ENCODE measurements at regions not wholly inside any gene's neighbourhood (a gene's known extent, or its start where the extent isn't known, plus 50 kb on each side); places are given as distances from the start of the nearest gene placed in this dataset.

- DNase-seq, result no peak
- intact Hi-C loops (cut with DNase I), result no loop called here
Observed at GRCh38 chr10:61163403-61163802, 219.4 kb upstream of the RHOBTB1 start.

- intact Hi-C loops (cut with DNase I), result no loop called here
- DNase-seq, result no peak
Observed at GRCh38 chr10:61160253-61160652, 216.3 kb upstream of the RHOBTB1 start.

- intact Hi-C loops (cut with DNase I), result no loop called here
- DNase-seq, result no peak
Observed at GRCh38 chr10:61159253-61159652, 215.3 kb upstream of the RHOBTB1 start.

GRCh38 chr10:61157182-61157581 lies 213.2 kb upstream of the RHOBTB1 start:
- intact Hi-C loops (cut with DNase I), result no loop called here
- DNase-seq, result no peak

- intact Hi-C loops (cut with DNase I), result no loop called here
- DNase-seq, result no peak
Observed at GRCh38 chr10:61153771-61154170, 209.8 kb upstream of the RHOBTB1 start.

GRCh38 chr10:61151059-61151458 lies 207.1 kb upstream of the RHOBTB1 start:
- intact Hi-C loops (cut with DNase I), result no loop called here
- DNase-seq, result no peak

- intact Hi-C loops (cut with DNase I), result no loop called here
- no peak for DNase-seq
Observed at GRCh38 chr10:61148451-61148850, 204.5 kb upstream of the RHOBTB1 start.

- intact Hi-C loops (cut with DNase I), result no loop called here
Observed at GRCh38 chr10:61142987-61143386, 199.0 kb upstream of the RHOBTB1 start.

GRCh38 chr10:61140765-61141392 lies 196.9 kb upstream of the RHOBTB1 start:
- intact Hi-C loops (cut with DNase I), result loop anchor here (2.0 kb wide), 1 partner anchor 144 kb away; no protein-coding TSS in a partner anchor
- DNase-seq, result peak in 4 of 10 donors; percentile 8 to 34 (median 21)

More at GRCh38 chr10:61142987-61143386, 199.0 kb upstream of the RHOBTB1 start:
- DNase-seq, result no peak

GRCh38 chr10:61139592-61139953 lies 195.6 kb upstream of the RHOBTB1 start:
- intact Hi-C loops (cut with DNase I), result loop anchor here (5.0 kb wide), 1 partner anchor 593 kb away; no protein-coding TSS in a partner anchor
- no peak for DNase-seq

GRCh38 chr10:61138708-61139591 lies 195.0 kb upstream of the RHOBTB1 start:
- DNase-seq, result no peak
- intact Hi-C loops (cut with DNase I), result loop anchor here (5.0 kb wide), 1 partner anchor 593 kb away; no protein-coding TSS in a partner anchor

GRCh38 chr10:61136139-61136538 lies 192.2 kb upstream of the RHOBTB1 start:
- intact Hi-C loops (cut with DNase I), result loop anchor here (5.0 kb wide), 1 partner anchor 596 kb away; no protein-coding TSS in a partner anchor
- DNase-seq, result no peak

GRCh38 chr10:61135276-61135721 lies 191.3 kb upstream of the RHOBTB1 start:
- intact Hi-C loops (cut with DNase I), result loop anchor here (5.0 kb wide), 1 partner anchor 597 kb away; no protein-coding TSS in a partner anchor

GRCh38 chr10:61130366-61130765 lies 186.4 kb upstream of the RHOBTB1 start:
- intact Hi-C loops (cut with DNase I), result no loop called here
- no peak for DNase-seq

More at GRCh38 chr10:61135276-61135721, 191.3 kb upstream of the RHOBTB1 start:
- no peak for DNase-seq

GRCh38 chr10:61128196-61128595 lies 184.2 kb upstream of the RHOBTB1 start:
- intact Hi-C loops (cut with DNase I), result no loop called here

GRCh38 chr10:61125560-61126170 lies 181.7 kb upstream of the RHOBTB1 start:
- DNase-seq, result no peak
- intact Hi-C loops (cut with DNase I), result no loop called here

More at GRCh38 chr10:61128196-61128595, 184.2 kb upstream of the RHOBTB1 start:
- DNase-seq, result no peak

- intact Hi-C loops (cut with DNase I), result no loop called here
- DNase-seq, result no peak
Observed at GRCh38 chr10:61124756-61125530, 181.0 kb upstream of the RHOBTB1 start.

- intact Hi-C loops (cut with DNase I), result no loop called here
- DNase-seq, result no peak
Observed at GRCh38 chr10:61120805-61121204, 176.8 kb upstream of the RHOBTB1 start.

GRCh38 chr10:61119573-61119972 lies 175.6 kb upstream of the RHOBTB1 start:
- intact Hi-C loops (cut with DNase I), result no loop called here
- no peak for DNase-seq

GRCh38 chr10:61115897-61116296 lies 171.9 kb upstream of the RHOBTB1 start:
- intact Hi-C loops (cut with DNase I), result no loop called here

More at GRCh38 chr10:61115897-61116296, 171.9 kb upstream of the RHOBTB1 start:
- DNase-seq, result no peak
